GM19023 (cell line): ENCODE measurements at regions not wholly inside any gene's neighbourhood (a gene's known extent, or its start where the extent isn't known, plus 50 kb on each side); places are given as distances from the start of the nearest gene placed in this dataset.
"Not testable (repeated sequence)": the region's sequence is repeated elsewhere in the genome, so short reads cannot be mapped to it uniquely, and the experiment has no call there.

Experiments used
- ATAC-seq: cut with Tn5 transposase; IDR thresholded peaks from one replicate; pipeline ENCODE4 v1.9.1; 2021; ENCODE audit warnings: mild to moderate bottlenecking, moderate library complexity; ENCODE audit not compliant: unreplicated experiment

DNA sequence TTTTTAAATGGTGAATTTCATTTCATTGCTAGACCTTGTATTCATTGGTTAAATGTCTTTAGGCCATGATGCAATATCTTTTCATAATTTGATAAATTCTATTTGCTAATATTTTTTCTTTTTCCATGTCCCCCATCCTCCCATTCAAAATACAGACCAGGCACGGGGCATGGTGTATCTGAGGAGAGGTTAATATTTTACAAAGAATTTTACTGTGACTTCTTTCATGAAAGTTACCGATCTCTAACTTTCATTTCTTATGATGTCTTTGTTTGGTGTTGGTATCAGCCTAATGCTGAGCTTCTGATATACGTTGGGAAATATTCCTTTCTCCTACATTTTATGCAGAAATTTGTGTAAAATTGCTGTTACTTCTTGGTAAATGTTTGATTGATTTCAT, 216.7 kb upstream of the IGFBP3 start:
- no peak for ATAC-seq

DNA sequence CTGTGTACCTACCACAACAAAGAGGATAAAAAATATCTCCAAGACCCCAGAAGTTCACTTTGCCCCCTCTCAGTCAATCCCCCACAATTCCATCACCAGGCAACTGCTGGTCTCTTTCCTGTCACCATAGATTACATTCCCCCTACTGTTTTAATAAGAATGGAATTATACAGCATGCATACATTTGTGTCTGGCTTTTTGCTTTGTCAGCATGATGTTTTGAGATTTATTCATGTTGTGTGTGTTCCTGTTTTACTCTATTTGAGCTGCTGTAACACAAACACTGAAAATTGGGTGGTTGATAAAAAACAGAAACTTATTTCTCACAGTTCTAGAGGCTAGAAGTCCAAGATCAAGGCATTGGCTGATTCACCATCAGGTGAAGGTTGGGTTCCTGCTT, 214.5 kb upstream of the IGFBP3 start:
- no peak for ATAC-seq

DNA sequence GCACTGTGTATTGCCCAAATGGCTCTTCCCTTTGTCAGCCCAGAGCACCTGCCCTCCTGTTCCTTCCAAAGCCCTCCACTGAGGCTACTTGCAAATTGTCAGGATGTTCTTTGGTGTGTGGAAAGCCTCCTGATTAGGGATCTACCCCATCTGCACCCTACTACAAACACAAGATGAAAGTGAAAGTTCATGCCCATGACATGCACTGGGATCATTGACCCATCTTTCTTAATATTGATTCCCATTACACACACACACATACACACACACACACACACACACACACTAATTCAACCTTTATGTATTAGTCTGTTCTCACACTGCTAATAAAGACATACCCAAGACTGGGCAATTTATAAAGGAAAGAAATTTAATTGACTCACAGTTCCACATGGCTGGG, 213.7 kb upstream of the IGFBP3 start:
- ATAC-seq = no peak

DNA sequence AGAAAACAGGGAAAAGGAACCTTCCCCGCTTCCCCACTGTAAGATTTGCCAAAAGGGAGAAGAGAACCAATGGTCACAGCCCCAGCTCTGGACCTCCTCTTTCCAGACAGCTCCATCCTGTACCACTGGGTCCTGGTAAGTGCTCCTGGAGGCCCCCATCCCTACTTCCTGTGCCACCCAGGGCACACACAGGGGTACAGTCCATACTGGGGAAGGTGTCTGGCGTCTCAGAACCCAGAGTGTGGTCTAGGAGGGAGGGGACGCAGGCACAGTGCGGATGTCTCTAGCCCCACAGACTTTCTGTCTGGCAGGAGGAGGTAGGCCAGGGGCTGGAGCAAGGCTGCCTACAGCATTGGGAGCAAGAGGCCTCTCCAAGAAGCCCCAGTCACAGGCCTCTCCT, 213.3 kb upstream of the IGFBP3 start:
- no peak for ATAC-seq

DNA sequence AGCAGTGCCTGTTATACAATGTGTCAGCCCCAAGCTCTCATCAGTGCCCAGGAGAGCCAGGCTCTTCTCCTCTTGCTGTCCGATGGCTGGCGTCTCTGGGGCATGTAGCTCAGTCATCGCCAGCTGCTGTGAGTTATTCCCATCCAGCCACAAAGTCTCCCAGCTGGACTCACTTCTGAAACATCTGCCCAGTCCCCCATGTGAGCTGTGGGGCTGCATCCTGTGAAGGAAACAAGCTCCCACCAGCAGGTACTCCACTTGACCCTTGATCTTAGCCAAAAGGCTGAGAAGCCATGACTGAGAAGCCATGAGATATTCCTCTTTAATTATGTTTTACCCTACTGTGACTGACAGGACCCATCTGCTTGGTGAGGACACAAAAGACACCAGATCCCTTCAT, 212.7 kb upstream of the IGFBP3 start:
- no peak for ATAC-seq

DNA sequence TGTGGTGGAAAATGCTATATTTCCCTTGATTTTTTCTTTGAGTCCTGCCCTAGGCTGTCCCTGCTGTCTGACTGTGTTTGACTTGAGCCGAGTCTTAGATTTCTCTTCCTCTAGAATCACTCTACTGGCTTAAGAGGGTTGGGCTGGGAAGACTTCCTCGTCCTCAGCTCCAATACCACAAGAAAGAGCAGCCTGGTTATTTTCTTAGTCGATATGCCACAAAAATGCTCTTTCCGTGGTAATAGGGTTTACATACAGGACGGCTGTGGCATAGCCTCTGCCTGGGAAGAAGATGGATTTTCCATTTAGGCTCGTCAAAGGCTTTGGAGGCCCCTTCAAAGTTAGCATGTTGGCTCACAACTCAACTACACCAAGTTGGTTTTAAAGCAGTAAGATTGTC, 212.0 kb upstream of the IGFBP3 start:
- ATAC-seq = no peak

DNA sequence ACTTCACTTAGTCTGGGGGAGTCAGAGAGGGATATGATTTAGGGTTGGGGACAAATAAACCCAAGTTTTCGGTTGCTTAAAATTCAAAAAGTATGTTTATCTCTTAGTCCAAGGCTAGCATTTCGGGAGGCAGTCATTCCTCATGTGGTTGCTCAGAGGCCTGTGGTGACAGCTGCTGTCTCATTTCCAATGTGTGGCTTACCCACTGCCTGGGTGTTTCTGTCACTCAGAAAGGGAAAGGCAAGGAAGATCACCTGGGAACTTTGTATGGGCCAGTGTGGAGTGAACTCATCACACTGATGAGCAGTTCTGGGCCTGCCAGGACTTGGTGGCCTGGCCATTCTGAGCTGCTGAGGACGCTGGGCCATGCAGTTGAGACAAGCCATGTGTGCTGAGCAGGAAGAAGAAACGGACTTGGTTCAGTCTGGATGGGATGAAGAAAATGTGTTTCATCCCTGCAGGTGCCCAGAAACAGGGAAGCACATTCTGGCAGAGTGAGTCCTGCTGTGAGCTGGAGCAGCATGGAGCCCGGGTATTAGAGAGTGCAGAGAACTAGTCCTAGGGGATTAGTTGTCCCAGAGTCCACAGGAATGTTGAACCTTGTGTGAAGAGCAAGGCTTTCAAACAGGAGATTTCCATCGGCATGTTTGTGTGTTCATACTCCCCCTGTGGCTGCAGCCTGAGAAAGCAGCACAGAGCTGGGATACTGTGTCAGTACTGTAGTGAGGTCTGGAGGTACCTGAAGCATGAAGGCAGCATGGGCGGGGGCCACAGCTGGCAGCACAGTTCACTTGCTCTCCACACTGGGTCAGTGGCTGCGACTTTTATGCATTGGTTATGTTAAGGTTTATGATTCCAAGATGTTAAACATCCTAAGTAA, 211.1 kb upstream of the IGFBP3 start:
- ATAC-seq = no peak

DNA sequence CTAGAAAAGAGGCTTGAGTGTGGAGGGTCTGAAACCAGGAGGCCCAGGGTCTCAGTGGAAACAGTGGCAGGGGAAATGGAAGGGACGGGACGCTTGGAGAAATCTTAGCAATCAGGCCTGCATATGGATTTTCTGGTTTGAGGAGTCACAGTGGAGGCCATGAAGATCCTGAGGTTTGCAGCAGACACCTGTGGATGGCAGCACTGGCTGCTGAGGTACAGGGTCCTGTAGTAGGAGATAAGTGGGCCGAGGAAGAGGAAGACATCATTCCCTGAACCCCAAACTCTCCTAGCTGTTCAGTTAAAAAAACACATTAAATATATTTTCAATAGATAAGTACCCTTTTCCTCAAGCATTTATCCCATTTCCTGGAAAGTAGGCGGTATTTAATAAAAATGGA, 208.8 kb upstream of the IGFBP3 start:
- ATAC-seq = no peak

DNA sequence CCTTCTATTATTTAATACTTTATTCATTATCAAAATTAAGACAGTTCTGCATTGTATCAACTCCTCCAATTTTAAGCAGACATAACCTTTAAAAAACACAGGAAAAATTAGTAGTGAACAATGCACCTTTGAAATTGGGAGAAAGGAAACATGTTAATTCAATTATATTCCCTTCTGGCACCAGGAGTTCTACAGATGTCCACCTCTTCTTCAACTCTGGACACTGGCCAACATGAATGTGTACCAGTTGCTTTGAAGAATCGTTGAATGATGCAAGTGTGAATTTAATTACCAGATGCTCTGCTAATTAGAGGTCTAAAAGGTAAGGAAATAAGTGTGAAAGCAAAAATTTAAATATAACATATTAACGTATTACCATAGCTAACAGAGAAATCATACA, 206.7 kb upstream of the IGFBP3 start:
- ATAC-seq = no peak

DNA sequence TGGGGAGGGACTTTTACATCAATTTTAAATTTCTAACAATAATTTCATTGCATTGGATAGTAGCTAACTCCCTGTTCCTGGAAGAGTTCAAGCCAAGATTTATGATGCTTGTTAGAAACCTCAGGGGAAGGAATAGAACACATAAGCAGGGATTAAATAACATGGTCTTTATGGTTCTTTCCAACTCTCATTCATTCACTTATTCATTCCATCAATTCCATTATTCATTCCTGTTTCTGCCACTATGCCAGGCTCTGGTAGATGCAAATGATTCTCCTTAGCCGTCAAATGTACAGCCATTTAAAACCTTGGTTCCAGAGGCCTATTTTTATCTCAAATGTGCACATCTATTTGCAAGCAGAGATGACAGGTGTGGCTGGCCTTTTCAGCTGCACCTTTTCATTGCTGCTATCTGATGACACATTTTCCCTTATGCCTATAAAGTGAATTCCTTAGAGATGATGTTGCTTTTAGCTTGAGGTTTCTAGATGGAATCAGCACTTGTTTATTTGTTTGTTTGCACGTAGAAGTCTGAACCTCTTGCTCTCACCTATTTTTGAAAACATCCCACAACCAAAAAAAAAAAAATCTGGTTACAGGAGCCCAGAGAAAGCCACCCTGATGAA, 205.7 kb upstream of the IGFBP3 start:
- no peak for ATAC-seq

DNA sequence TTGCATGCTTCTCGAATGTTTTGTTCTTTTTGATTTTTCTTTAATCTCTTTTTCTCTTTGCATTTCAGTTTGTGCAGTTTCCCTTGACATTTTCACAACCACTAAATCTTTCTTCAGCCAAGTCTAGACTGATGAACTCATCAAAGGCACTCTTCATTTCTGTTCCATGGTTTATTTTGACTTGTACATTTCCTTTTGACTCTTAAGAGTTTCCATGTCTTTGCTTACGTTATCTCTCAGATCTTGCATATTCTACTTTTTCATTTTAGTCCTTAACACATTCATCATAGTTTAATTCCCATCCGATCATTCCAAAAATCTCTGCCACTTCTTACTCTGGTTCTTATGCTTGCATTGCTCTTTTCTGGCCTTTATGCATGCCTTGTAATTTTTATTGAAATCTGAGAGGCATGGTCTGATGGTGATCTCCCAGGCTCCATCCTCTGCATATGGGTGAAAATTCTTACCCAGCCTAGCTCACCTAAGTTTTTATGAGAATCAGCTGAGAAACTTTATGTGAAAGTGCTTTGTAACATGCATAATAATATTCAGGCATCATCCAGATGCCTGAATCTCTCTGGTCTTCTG, 202.8 kb upstream of the IGFBP3 start:
- no peak for ATAC-seq

DNA sequence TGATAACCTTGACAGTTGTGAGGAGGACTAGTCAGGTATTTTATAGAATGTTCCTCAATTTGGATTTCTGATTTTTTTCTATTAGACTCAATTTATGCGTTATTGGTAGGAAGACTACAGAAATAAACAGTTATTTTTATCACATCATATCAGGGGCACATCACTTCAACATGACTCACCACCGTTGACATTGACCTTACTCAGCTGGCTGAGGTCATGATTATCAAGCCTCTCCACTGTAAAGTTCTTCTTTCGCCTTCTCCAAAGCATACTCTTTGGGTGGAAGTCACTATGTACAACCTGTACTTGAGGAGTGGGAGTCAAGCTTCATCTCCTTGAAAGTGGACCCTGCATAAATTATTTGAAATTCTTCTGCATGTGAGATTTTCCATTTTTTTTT, 194.3 kb upstream of the IGFBP3 start:
- ATAC-seq = no peak

DNA sequence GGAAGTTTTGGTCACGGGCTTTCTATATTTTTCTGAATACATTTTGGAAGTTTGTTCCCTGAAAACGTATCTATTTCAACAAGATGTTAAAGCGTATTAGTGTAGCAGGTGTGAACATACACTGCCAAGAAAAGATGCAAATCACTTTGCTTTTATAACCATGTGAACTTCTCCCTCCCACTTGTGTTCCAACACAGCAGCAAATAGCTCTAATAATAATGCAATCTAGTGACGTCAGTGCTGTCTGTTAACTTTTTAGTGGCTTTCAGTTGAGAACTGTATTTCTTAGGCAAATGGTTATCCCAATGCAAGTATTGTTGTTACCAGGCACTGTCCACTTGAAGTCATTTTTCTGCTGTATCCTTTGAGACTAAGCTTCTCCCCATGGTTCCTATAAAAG, 188.4 kb upstream of the IGFBP3 start:
- ATAC-seq = no peak

DNA sequence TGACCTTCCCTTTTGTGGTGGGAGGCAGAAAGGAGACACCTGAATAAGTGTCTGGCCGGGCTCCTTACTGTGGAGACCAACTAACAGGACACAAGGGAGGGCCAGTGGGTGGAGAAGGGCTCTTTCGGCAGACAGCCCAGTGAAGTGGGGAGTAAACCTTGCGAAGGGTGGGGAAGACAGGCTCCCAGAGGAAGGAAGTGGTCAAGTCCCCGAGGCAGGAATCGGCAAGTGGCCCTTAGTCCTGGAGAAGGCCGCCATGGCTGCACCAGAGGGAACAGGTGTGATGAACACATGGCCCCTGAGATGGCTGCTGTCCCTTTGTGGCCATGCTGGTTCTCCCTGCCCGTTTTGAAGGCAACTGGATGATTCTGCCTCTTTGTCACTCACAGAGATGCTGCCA, 187.2 kb upstream of the IGFBP3 start:
- ATAC-seq = no peak

DNA sequence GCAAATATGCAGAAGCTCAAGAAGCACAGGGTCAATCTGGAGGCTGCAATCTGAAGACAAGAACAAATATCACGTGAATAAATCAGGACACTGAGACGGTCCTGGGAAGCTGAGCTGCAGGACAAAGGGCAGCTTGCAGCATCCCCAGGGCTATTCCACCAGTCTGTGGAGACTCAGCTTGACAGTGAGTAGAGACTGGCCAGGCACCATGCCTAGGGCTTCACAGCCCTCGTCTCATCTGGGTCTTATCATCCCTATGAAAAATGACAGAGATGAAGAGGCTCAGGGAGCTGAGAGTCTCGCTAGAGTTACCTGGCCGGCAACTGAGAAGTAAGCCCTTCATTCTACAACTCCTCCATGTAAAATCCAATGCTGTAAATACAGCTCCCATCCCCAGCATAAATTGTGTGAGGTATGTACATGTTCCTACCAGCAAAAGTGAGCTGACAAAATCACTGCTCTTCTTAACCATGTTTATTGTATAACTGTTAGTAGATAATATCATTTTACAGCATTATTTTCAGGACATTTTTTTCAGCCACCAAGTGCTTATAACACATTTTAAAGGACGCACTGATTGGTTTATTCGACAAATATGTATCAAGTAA, 186.6 kb upstream of the IGFBP3 start:
- ATAC-seq = no peak

DNA sequence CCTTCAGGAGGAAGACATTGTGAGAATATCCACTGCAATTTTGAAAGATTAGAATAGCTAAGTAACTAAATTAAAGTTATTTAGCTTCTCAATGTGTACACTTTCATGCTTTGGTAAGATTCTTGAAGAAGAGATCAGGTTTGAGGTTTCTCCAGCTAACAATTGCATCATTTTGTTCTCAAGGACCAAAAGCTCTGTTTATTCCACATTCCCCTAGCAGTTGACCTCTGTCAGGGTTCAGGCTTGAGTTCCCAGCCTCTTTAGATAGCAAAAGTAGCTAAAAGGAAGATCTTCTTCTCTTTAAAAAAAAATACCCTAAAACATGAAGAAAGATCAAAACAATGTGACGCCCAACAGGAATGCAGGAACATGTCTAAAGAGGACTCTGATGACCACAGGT, 179.4 kb upstream of the IGFBP3 start:
- no peak for ATAC-seq

DNA sequence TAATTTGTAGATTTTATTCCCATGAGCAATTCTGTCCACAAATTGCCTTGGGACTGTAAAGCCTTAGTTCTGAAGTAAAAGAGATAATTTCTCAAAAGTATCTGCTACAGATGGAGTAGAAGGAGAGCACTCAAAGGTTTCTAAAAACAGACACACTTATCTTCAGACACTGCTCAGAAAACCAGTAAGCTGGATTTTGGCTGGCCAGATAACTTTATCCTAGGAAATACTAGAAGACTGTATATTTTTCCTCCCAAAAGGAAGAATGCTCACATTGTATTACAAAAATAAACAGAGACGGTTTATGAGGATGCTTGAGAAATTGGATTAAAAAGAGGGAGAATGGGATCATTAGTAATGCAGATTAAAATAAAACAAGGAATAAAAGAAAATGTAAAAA, 178.0 kb upstream of the IGFBP3 start:
- ATAC-seq = no peak

DNA sequence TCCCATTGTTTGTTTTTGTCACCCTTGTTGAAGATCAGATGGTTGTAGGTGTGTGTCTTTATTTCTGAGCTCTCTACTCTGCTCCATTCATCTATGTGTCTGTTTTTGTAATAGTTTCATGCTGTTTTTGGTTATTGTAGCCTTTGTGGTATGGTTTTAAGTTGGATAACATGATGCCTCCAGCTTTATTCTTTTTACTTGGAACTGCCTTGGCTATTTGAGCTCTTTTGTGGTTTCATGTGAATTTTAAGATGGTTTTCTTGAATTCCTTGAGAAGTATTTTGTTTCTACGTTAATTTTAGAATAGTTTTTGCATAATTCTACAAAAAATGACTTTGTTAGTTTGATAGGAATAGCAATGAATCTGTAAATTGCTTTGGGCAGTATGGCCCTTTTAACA, 170.0 kb upstream of the IGFBP3 start:
- ATAC-seq = no peak

DNA sequence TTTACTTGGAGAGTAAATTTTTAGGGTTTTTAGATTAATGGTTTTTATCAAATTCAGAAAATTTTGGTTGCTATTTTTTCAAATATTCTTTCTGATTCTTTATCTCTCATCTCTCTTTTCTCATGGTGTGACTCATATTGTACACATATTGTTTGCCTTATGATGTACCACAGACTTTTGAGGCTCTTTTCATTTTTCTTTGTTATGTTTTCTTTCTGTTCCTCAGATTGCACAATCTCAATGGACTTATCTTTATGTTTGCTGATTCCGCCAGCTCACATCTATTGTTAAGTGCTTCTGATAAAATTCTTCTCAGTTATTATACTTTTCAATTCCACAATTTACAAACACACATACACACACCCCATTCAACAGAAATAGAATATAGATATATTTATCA, 168.2 kb upstream of the IGFBP3 start:
- ATAC-seq = no peak

DNA sequence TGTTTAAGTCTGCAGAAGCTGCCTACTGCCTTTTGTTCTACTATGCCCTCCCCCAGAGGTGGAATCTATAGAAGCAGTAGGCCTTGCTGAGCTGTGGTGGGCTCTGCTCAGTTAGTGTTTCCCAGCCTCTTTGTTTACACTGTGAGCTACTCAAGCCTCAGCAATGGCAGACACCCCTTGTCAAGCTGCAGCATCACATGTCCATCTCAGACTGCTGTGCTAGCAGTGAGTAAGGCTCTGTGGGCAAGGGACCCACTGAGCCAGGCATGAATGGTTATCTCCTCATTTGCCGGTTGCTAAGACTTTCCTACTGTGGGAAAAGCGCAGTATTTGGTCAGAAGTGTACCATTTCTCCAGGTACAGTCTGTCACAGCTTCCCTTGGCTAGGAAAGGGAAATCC, 167.4 kb upstream of the IGFBP3 start:
- ATAC-seq = not testable (repeated sequence)

DNA sequence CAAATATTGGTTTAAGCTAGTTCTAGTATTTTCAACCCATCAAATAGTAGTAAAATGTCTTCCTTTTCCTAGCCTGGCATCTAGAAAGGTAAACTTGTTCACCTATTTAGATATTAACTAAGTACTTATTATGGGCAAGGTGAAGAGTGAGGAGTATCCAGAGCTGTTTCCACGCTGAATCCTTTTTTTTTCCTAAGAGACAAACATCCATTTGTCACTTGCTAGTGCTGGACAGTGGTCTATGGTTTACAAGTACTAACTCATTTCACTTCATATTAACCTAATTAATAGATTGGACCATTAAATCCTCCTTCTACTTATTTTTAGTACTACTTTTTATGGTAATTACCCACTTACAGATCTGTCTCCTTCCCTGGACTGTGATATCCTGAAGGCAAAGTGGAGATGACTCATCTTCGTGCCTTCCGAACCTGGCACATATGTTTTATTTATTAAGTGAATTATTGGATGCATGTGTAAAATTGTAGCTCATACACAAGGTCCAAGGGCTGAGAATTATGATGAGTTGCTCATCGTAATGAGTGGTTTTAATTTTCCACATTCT, 159.6 kb upstream of the IGFBP3 start:
- ATAC-seq = no peak

DNA sequence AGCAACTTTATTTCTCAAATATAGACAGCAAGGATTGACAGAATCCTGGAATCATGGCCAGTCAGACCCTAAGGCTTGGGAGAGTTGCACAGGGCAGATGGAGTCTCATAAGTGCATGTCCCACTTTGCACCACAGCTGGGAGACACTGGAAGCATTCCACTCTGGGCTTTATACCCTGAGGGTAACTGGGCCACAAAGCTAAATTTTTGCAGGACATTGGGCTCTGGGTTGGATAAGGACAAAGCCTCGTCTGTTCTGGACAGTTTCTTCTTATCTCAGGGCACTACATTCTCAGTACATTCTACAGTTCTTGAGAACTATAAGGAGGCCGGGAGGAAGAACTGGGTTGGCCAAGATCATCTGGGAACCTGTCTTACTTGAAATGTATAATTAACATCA, 158.3 kb upstream of the IGFBP3 start:
- no peak for ATAC-seq
